ENCODE measurements at regions not wholly inside any gene's neighbourhood (a gene's known extent, or its start where the extent isn't known, plus 50 kb on each side); places are given as distances from the start of the nearest gene placed in this dataset.

GRCh38 chr20:48291896-48292295 lies 506.6 kb upstream of the SULF2 start:
- no peak for DNase-seq

- DNase-seq, result no peak
Measured at GRCh38 chr20:48288930-48289507, 503.7 kb upstream of the SULF2 start.

- no peak for DNase-seq
Measured at GRCh38 chr20:48287552-48288170, 502.4 kb upstream of the SULF2 start.

GRCh38 chr20:48287021-48287494 lies 501.8 kb upstream of the SULF2 start:
- no peak for DNase-seq

- no peak for DNase-seq
Measured at GRCh38 chr20:48286601-48287000, 501.3 kb upstream of the SULF2 start.

GRCh38 chr20:48285656-48286055 lies 500.4 kb upstream of the SULF2 start:
- DNase-seq, result no peak

- no peak for DNase-seq
Measured at GRCh38 chr20:48284837-48285236, 499.6 kb upstream of the SULF2 start.

GRCh38 chr20:48284315-48284714 lies 499.0 kb upstream of the SULF2 start:
- no peak for DNase-seq

- no peak for DNase-seq
Measured at GRCh38 chr20:48283470-48284110, 498.3 kb upstream of the SULF2 start.

- no peak for DNase-seq
Measured at GRCh38 chr20:48282591-48283228, 497.4 kb upstream of the SULF2 start.

GRCh38 chr20:48281501-48281900 lies 496.2 kb upstream of the SULF2 start:
- no peak for DNase-seq

- no peak for DNase-seq
Measured at GRCh38 chr20:48278961-48279481, 493.7 kb upstream of the SULF2 start.

- DNase-seq, result no peak
Measured at GRCh38 chr20:48277266-48277665, 492.0 kb upstream of the SULF2 start.

GRCh38 chr20:48276021-48276342 lies 490.7 kb upstream of the SULF2 start:
- DNase-seq, result no peak

- no peak for DNase-seq
Measured at GRCh38 chr20:48275286-48276020, 490.2 kb upstream of the SULF2 start.

GRCh38 chr20:48273843-48274242 lies 488.6 kb upstream of the SULF2 start:
- DNase-seq, result no peak

GRCh38 chr20:48270885-48271284 lies 485.6 kb upstream of the SULF2 start:
- no peak for DNase-seq

GRCh38 chr20:48267860-48268633 lies 482.8 kb upstream of the SULF2 start:
- no peak for DNase-seq

GRCh38 chr20:48266571-48266970 lies 481.3 kb upstream of the SULF2 start:
- DNase-seq, result no peak

GRCh38 chr20:48265791-48266190 lies 480.5 kb upstream of the SULF2 start:
- DNase-seq, result no peak

GRCh38 chr20:48262955-48263354 lies 477.7 kb upstream of the SULF2 start:
- no peak for DNase-seq

- DNase-seq, result no peak
Measured at GRCh38 chr20:48262466-48262865, 477.2 kb upstream of the SULF2 start.

All from hematopoietic multipotent progenitor cell treated with erythropoietin and hydrocortisone succinate and interleukin-3 and kit ligand, for 4 days (in vitro differentiated cells).